ENCODE measurements at regions not wholly inside any gene's neighbourhood (a gene's known extent, or its start where the extent isn't known, plus 50 kb on each side); places are given as distances from the start of the nearest gene placed in this dataset.
"Not testable (repeated sequence)": the region's sequence is repeated elsewhere in the genome, so short reads cannot be mapped to it uniquely, and the experiment has no call there.

DNA sequence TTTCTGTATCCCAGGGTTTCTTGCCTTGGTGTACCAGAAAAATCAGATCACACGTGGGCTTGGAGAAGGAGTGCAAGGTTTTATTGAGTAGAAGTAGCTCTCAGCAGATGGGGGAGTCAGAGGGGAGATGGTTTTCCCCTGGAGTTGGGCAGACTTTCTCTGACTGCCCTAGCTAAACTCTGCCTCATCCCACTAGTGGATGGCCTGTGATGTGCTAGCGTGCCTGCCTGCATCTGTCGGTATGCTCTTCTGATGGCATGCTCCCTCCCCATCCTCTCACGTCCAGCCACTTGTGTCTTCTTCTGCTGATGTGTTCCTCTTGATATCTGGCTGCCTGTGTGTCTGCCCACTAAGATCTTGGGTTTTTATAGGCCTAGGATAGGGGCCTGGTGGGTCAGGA, 616.1 kb upstream of the RGMB start:
- no peak for FAIRE-seq

DNA sequence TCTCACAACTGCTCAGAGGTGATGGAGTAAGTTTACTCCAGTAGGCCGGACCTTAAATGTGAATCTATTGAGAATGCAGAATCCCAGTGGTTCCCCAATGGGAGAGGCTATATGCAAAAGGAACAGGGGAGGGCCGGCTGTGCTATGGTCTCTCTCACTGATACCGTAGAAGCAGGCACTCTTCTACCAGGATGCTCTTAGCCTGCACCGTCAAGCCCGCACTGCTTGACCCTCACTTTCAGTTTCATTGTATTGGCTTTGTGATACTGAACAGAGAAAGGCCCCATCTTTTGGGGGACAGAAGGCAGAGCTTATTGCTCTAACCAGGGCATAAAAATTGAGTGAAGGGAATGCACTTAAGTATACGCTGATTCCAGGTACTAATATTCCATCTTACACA, 615.0 kb upstream of the RGMB start:
- no peak for FAIRE-seq

DNA sequence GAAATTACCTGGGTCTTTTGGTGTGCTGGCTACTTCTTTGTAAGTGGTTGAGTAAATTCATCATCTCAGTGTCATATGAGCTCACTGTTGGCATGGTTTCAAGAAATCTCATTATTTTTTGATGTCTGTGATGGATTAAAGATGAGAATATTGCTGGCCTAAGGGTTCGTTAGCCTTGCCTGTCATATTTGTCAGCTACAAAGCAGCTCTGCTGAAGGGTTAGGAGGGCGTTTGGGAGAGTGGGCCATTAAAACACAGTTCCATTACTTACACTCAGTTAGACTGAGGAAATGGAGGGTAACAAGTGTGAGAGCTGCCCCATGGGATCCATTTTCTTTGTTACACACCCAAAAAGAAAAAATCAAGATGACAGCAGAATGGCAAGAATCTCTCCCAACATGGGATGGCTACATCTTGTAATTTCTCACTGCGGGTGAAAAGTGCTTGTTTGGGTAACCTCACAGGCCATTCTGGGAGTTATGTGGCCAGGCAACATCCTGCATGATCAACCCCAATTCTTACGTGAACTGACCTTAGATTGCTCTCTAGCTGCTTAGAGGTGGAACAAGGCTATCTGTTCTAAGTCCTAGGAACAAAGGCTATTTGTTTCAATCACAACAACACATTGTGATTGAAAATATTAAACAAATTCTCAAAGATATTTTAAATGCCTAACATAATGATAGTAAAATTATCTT, 609.5 kb upstream of the RGMB start:
- no peak for FAIRE-seq

DNA sequence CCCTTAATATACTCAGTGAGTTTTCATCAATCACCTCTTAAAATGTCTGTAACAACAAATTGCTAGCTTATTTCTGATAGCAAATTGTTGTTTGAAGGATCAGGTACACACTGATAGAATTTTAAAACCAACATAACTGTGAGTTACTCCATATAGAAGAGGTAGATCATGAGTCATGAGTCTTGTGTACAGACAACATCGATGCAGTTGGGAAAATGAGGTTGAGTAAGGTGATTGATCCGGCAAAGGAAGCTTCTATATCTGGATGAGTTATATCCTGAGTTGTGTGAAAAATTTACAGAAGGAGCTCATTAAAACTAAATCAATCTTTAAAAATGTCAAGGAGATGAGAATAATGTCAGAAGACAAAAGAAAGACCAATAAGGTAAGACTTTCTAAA, 604.6 kb upstream of the RGMB start:
- no peak for FAIRE-seq

DNA sequence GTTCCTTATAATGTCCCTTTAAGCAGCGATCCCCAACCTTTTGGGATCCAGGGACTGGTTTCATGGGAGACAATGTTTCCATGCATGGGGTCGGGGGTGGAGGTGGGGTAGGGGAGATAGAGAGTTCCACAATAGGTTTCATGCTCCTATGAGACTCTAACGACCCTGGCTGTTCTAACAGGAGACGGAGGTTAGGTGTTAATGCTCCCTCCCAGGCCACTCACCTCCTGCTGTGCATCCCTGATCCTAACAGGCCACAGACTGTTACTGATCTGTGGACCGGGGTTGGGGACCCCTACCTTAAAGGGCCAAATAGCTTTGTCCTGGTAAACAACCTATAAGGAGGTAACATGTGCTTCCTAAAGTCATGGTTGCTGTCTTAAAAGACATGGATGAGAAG, 602.5 kb upstream of the RGMB start:
- no peak for FAIRE-seq

DNA sequence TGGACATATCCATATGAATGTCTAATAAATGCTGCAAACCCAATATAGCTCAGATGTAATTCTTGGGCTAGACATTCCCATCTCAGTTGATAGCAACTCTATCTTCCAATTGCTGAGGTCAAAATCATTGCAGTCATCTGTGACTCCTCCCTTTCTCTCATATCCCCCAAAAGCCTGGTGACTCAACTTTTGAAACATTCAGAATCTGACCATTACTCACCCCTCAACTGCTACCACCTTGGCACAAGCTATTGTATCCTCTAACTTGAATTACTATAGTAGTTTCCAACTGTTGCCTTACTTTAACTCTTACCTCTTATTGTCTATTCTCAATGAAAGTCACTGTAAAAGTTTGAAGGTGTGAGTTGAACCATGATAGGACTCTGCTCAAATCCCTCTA, 600.1 kb upstream of the RGMB start:
- no peak for FAIRE-seq

DNA sequence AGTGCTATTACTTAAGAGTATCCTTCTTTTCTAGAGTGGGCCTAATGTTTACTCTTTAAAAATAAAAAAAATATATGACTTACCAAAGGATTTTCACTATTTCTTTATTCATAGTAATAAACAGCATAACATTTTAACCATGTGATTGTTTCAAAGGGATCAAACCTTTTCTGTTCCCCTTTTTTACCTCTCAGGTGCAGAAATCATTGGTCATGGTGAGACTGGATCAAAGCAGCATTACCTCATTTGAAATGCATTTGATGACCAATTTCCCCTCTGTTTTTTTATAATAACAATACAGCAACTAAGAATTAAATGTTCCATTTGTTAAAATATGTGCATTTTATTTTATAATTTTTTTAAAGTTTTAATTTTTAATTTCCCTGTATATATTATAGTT, 598.0 kb upstream of the RGMB start:
- no peak for FAIRE-seq

DNA sequence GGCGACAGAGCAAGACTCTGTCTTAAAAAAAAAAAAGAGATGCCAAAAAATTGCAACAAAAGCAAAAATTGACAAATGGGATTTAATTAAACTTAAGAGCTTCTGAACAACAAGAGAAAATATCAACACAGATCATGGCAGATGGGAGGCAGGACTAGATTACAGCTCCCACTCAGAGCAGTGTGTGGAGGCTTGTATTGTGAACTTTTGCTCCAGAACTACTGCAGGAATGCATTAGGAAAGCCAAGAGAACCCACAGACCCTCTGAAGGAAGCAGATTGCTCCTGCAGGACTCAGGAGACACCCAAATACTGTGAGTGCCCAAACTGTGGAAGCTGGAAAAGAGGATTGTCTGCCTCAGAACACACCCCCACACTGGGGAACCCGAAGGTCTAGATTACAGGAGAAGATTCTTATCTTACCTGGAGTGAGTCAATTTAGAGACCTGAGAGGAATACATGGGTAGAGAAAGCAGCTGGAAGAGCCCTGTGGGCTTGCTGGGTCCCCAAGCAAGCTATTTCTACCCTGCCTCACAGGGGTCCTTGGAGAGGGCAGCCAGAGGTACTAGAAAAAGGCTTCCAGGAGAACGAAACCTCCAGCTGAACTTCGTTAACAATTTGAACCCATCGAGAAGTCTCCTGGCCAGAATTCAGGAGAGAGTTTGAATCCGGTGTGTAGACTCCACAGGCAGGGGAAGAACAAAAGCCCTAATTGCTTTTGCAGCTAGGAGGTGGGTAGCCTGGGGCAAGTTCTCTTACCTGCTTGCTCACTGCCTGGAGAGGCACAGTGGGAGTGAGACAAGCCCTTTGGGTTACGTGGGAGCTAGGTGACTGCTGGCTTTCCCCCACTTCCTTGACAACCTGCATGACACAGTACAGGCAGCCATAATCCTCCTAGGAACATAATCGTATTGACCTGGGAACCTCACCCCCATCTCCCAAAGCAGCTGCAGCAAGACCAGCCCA, 593.4 kb upstream of the RGMB start:
- no peak for FAIRE-seq

DNA sequence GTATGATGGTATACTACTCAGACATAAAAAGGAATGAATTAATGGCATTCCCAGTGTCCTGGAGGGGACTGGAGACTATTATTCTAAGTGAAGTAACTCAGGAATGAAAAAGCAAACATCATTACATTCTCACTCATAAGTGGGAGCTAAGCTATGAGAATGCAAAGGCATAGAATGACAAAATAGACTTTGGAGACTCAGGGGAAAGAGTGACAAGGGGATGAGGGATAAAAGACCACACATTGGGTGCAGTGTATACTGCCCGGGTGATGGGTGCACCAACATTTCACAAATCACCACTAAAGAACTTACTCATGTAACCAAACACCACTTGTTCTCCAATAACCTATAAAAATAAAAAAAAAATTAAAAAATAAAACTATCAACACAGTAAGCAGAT, 587.3 kb upstream of the RGMB start:
- no peak for FAIRE-seq

DNA sequence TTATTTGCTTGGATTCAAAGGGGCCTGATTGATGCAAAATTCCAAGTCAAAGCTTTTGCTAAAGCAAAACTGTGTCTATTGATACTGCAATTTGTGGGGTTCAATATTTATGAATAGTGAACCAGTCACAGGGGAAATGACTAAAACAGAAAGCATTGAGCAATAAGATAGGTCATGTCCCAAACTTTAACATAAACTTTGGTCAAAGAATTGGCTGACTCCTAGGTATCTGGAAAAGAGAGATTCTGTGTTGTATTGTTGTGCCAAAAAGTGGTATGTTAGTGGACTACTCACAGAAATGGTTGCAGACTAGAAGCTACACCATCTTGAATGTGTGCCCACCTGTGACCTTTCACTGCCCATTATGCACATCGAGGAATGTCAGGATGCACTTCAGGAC, 585.5 kb upstream of the RGMB start:
- FAIRE-seq, result no peak

DNA sequence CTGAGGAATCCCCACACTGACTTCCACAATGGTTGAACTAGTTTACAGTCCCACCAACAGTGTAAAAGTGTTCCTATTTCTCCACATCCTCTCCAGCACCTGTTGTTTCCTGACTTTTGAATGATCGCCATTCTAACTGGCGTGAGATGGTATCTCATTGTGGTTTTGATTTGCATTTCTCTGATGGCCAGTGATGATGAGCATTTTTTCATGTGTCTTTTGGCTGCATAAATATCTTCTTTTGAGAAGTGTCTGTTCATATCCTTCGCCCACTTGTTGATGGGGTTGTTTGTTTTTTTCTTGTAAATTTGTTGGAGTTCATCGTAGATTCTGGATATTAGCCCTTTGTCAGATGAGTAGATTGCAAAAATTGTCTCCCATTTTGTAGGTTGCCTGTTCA, 583.1 kb upstream of the RGMB start:
- not testable (repeated sequence) for FAIRE-seq

DNA sequence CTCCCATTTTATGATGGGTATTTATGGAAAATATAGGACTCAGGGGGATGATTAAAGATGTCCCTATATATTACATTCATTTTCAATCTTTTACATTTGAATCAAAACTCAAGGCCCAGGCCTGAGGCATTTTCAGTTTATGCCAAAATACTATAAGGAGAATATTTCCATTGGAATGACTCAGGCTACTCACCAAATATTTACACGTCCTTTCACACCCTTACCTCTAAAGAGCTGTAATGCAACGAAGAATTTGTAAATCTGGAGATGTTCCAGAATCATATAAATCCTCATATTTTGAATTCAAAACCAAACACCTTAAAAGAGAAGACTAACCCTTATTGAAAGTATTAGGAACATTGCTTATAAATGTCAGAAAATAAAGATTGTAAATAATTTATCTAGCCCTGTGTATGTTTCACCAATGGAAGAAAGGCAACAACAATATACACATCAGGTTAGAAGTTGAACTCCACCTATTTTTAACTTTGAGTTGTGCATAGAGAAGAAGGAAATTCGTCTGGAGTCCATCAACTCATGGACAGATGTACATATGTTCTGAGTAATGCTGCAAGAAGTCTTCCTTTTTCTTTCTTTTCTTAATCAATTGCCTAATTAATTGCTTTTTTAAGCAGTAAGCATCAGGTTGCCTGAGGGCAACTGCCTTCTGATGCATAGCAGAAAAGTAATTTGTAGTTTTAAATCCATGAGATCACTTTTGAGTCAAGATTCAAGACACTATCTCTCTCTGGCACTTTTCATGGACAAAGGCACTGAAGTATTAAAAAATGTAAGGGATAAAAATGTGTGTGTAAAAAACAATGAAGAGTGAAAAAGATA, 579.3 kb upstream of the RGMB start:
- no peak for FAIRE-seq

DNA sequence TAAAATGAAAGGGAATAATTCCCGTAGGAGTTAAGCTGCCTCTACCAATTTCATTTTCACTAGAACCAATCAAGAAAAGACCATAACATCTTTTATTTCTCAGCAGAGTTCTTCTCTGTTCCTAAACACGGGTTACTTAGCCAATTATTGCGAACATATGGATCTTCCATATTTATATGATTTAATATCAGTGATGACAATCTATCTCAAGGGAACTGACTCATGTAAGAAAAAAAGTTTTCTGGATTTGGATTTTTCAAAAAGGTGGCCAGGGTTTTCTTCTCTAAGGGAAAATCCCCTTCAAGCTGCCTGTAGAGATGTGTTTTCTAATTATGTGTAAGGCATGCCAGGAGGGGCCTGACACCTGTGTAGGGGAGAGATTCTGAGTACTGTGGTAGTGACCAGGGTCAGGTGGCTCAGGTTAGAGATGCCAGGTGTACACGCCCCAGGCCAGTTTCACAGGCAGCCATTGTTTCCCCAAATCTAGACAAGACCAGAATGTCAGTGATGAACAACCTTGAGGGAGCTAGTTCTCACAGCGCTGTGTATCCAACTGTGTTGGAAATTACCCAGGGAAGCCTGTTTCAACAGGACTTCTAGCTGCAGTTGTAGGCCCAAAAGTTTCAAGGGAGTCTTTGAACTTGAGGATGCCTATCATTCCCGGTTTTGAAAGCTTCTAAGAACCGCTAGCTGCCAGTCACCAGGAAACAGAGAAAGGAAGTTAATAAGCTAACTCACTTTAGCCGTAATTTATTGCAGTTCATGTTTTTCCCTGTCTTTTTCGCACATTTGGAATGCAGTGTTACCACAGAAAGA, 572.5 kb upstream of the RGMB start:
- FAIRE-seq, result no peak

DNA sequence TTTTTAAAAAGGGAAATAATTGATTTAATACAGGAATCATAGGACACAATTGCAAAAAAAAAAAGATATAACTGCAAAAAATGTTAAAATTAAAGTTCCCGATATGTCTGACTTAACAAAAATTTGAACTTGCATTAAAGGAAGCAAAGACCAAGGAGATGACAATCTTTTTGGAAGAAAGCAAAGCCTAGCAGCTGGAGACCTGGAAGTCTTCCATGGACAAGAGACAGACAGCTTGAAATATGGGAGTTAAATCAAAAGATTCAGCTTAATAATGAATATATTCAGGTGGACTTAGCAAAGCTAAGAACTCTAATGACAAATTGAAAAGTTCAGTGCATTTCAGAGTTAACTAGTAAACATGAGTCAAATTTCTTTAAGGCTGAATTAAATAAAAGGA, 568.7 kb upstream of the RGMB start:
- FAIRE-seq, result no peak

DNA sequence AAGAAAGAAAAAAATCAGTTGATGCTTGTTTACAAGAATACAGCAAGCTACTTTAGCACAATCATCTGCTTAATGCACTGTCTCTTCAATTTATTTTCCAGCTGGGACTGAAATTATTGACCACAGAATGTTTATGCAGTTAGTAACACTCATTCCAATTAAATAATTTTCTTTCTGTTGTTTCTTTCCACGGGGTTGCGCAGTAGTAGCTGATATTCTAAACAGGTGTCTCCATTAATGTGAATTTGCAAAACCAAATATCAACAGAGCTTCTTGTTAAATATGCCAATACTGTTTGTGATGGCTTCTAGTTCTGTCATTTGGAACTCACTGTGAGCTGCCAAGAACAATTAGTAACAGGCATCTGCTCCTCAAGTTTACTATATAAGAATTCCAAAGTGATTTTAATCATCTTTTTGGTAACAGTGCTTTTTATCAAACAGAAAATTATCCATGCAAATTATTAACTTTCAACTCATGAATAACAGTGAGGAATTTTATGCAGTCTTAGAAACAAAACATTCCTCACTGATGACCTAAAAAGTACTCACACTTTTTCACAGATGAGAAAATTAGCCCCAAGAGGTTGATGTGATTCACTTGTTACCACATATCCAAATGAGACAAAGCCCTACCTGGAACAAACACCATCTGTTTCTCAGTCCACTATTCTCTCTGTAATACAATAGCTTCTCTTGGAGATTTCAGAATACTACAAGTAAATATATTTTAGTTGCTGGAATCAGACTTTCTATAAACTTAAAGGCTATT, 567.6 kb upstream of the RGMB start:
- FAIRE-seq, result no peak

DNA sequence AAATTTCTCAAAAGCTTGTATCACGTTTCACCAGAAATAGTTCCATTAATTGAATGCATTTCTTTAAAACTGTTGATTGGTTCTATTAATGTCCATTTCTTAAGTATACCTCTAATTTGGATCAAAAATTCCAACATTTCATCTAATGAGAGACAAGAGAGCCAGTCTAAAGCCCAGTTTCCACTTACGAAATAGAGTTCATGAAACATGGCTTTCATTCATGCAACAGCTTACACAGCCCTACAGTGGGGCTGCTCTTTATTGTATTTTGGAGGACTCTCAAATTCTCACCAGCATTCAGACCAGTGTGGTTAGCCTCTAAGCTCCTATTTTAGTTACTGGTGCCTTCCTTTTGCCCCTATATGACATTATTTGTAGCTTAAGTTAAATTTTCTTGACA, 566.9 kb upstream of the RGMB start:
- no peak for FAIRE-seq

DNA sequence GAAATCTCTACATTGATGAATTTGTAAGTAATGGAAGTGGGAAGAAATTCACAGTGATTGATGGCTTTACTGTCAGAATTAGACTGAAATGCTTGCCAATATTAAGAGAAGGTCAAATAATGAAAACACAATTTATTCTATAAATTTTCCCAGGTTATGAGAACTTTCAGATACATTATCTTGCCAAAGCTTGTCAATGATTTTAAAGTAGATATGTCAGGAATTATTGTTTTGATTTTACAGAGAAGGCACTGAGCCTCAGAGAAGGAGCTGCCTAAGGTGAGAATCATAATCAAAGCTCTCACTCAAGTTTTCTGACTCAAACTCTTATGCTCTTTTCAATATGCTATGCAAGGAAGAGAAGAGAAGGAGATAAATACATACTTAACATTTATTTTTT, 564.0 kb upstream of the RGMB start:
- no peak for FAIRE-seq

DNA sequence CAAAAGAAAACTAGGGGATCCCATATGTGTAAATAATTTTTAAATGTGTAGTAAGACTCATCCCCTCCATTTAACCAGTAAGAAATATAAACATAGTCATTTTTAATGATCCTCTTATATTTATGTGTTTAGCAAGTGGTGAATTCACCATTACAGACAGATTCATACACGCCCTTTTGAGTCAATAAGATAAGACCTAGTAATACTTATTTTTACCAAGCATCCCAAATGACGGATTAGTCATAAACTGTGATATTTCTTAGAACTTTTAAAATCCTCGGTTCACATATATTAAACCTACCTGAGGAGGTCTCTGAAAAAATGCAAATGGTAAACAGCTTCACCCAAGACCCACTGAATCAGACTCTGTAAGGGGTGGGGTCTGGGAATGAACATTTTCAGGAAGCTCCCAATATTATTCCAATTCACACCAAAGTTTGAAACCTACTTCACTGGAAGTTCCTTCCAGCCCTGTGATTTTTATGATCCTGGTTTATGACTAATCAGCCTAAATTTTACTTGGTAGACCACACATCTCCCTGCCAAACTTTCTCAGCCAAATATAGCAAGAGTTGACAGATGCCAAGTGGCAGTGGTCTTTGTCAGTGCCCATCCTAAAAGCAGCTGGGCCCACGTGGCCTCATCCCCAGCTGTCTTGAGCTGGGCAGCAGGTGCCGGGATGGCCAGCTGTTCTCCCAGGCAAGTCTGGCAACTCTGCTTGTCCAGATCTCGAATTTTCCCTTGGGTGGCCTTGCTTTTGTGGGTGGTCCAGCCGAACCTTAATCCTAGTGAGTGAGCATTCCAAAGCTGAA, 559.0 kb upstream of the RGMB start:
- FAIRE-seq, result no peak

DNA sequence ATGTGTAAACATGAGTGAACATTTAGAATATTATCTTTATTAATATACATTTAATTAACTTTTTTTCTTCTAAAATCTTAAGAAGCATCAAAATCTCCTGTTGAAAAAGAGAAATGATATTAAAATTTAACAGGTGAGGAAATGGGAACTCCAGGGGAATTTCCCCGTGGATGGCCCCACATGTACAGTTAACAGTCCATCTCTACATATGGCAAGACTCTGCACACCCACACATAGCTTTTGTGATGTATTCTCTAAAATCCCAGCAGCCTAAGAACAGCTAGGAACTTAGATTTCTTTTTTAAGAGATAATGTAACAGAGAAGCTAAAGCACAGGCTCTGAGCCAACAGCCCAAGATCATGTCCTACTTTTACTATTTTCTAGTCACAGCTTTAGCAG, 556.3 kb upstream of the RGMB start:
- FAIRE-seq, result no peak

DNA sequence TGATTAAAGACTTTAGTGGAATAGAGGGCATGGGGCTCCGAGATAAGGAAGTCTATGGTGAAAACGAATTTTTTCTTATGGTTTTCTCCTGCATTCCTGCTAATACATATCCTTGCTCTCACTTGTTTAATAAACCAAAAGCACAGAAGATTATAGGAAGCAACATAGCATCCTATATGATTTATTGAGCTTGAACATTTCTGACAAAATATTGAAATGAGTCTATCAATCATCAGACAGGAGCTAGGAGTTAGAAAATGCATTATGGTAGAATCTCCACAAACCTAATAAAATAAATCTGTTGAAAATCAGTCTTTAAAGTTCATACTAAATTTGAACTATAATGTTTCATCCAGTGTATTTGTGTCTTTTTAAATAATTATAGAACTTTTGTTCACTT, 554.6 kb upstream of the RGMB start:
- FAIRE-seq, result no peak

DNA sequence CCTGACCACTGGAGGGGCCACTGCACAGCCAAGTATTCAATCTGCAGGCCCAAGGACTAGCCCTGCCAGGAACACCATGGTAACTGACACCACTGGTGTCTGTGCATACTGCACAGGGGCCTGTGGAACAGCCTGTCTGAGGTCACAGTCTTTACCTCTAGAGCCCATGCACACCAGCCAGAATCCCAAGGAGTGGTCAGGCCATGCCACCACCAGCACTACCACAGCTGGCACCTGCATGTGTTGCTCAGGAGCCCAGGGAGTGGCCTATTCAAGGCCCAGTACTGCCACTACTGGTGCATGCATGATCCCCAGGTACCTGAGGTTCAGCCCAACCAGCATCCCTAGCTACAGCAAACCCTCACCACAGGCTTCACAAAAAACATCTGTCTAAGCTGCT, 546.0 kb upstream of the RGMB start:
- FAIRE-seq, result no peak

All from A204.1 (cell line).